ENCODE measurements at regions not wholly inside any gene's neighbourhood (a gene's known extent, or its start where the extent isn't known, plus 50 kb on each side); places are given as distances from the start of the nearest gene placed in this dataset.

GRCh38 chr15:44879066-44879465, 77.4 kb upstream of the TERB2 start:
- no peak overlapping the region for H3K4me2 ChIP-seq (ENCODE audit: insufficient read depth, insufficient read length, low read length)
- no peak overlapping the region for H3K18ac ChIP-seq (ENCODE audit: insufficient read length, low read depth, low read length)
- no peak overlapping the region for H2BK15ac ChIP-seq (ENCODE audit: low read depth, low read length)
- TF ChIP-seq, protein P1, sequence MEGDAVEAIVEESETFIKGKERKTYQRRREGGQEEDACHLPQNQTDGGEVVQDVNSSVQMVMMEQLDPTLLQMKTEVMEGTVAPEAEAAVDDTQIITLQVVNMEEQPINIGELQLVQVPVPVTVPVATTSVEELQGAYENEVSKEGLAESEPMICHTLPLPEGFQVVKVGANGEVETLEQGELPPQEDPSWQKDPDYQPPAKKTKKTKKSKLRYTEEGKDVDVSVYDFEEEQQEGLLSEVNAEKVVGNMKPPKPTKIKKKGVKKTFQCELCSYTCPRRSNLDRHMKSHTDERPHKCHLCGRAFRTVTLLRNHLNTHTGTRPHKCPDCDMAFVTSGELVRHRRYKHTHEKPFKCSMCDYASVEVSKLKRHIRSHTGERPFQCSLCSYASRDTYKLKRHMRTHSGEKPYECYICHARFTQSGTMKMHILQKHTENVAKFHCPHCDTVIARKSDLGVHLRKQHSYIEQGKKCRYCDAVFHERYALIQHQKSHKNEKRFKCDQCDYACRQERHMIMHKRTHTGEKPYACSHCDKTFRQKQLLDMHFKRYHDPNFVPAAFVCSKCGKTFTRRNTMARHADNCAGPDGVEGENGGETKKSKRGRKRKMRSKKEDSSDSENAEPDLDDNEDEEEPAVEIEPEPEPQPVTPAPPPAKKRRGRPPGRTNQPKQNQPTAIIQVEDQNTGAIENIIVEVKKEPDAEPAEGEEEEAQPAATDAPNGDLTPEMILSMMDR (conservative IDR thresholded peaks at IDR 0.05), result no peak
- no peaks in the 10 kb centered on the region for H4K20me1 ChIP-seq (ENCODE audit: control insufficient read depth, insufficient read depth, insufficient read length)
- H3K4me1 ChIP-seq (ENCODE audit: insufficient read depth, low read length), result no peaks in the 10 kb centered on the region
- H3K23ac ChIP-seq (ENCODE audit: insufficient read length, low read depth, low read length), result no peak overlapping the region
- H3K56ac ChIP-seq (ENCODE audit: insufficient read length, low read depth, low read length), result no peak overlapping the region
- WGBS (ENCODE audit: extremely low coverage, insufficient read length, low lambda C conversion rate), result no CpG with 5 or more reads among the region's 3 CpGs
- H3T11ph ChIP-seq (ENCODE audit: low read length), result no peak overlapping the region
- Mint-ChIP-seq H3K27ac (no peak overlapping the region; a peak in 1 of 7 replicates), H3K4me3 (no peak overlapping the region), H3K9me3 (peaks cover 62 to 63% of the 10 kb centered on the region in 2 experiments), H3K27me3 (ENCODE audit: low read depth) (peaks cover 6% of the 10 kb centered on the region), H3K36me3 (ENCODE audit: insufficient read depth in 1 of 3, low read depth in 3 of 3) (peaks cover 2 to 29% (median 16%) of the 10 kb centered on the region in 3 experiments; a peak in 6 of 7 replicates), H3K4me1 (peaks cover 5 to 10% of the 10 kb centered on the region in 2 experiments; a peak in 3 of 4 replicates)
- no peak overlapping the region for H3K14ac ChIP-seq (ENCODE audit: insufficient read depth, low read length)
- H2BK12ac ChIP-seq (ENCODE audit: insufficient read length, low read depth, low read length), result no peak overlapping the region
- H2BK120ac ChIP-seq (ENCODE audit: low read depth, low read length, poor library complexity, severe bottlenecking), result no peak overlapping the region
- no peak overlapping the region for H3K27ac ChIP-seq (ENCODE audit: insufficient read length, low read depth, low read length)
- H2BK20ac ChIP-seq (ENCODE audit: low read depth, low read length, poor library complexity, severe bottlenecking), result no peak overlapping the region
- no peak overlapping the region for H4K91ac ChIP-seq (ENCODE audit: insufficient read length, low read depth, low read length)
- H2BK5ac ChIP-seq (ENCODE audit: insufficient read length, low read length), result no peak overlapping the region
- H4K8ac ChIP-seq (replicated peaks; ENCODE audit: insufficient read length, low read depth, low read length), result no peak overlapping the region
- no peaks in the 10 kb centered on the region for H3K79me1 ChIP-seq (ENCODE audit: insufficient read depth, low read depth, low read length, poor library complexity, severe bottlenecking)
- H3K27me3 ChIP-seq (ENCODE audit: insufficient read depth, low read length), result no peaks in the 10 kb centered on the region
- no peak overlapping the region for H2AFZ ChIP-seq (ENCODE audit: low read length)
- H3K9me3 ChIP-seq (ENCODE audit: control insufficient read depth, low read depth, low read length), result peaks cover 19% of the 10 kb centered on the region
- H4K5ac ChIP-seq (ENCODE audit: insufficient read length, low read depth, low read length), result no peak overlapping the region
- DNase-seq, result no peak
- no peak overlapping the region for H2AK5ac ChIP-seq (ENCODE audit: insufficient read length, low read length)
- H3K23me2 ChIP-seq (ENCODE audit: insufficient read length, low read depth, low read length, poor library complexity, severe bottlenecking), result no peaks in the 10 kb centered on the region
- no peak overlapping the region for H3K4ac ChIP-seq (ENCODE audit: low read depth, low read length)
- H3K79me2 ChIP-seq (ENCODE audit: insufficient read depth, low read length), result no peaks in the 10 kb centered on the region
- H3K9ac ChIP-seq (ENCODE audit: extremely low read depth, insufficient read length, low read length), result no peak overlapping the region
